DMS153 (cell line): ENCODE measurements at regions not wholly inside any gene's neighbourhood (a gene's known extent, or its start where the extent isn't known, plus 50 kb on each side); places are given as distances from the start of the nearest gene placed in this dataset.
"Not testable (repeated sequence)": the region's sequence is repeated elsewhere in the genome, so short reads cannot be mapped to it uniquely, and the experiment has no call there.

ENCODE experiments used
- DNase-seq: peaks from one replicate; lab custom pipeline; 2025; lab: John Stamatoyannopoulos, UW

DNA sequence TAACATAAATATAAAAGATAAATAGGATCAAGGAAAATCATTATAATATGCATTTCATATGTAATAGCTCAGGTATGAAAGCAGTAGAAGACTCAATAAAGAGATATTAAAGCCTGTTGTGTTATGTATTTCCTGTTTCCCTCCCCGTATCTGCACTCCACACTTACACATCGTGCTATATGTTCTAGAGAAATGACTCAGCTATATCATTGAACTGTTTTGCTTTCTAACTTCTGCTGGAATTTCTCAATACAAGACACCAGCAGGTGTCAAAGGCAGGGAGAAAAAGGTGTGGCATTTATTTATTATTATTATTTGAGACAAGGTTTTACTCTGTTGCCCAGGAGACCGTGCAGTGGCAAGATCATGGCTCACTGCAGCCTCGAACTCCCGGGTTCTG, 842.8 kb upstream of the CNTN5 start:
- DNase-seq, result no peak

DNA sequence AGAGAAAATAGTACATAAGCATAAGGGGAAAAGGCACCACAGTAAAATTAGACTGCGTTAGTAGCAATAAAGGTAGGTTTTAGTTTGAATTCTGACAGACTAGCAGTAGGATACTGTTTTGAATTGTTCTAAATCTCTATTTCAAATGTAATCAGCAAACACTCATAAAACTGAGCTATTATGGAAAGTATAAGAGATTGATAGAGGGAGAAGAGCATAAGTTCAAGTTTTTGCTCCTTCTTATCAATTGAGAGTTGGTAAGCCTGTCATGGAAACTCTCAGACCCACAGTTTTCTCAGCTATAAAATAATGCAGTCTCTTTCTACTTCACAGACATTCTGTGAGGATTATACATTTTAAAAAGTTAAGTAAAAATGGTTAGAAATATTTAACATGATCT, 840.2 kb upstream of the CNTN5 start:
- no peak for DNase-seq

DNA sequence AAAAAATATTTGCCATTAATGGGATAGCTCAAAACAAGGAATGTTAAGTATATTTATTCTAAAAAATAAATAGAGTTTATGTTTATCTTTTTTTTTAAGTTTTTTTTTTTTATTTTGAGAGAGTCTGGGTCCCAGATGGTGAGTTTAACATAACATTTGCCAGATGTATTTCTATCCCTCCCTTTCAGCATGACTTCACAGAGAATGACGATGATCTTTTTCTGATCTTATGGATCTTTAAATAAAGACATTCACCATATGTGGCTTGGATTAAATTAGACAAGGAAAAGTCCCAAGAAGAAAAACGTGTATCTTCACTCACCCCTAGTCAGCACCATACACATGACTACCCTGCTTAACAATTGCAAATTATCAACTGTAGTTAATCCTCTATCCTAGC, 839.8 kb upstream of the CNTN5 start:
- DNase-seq, result no peak

DNA sequence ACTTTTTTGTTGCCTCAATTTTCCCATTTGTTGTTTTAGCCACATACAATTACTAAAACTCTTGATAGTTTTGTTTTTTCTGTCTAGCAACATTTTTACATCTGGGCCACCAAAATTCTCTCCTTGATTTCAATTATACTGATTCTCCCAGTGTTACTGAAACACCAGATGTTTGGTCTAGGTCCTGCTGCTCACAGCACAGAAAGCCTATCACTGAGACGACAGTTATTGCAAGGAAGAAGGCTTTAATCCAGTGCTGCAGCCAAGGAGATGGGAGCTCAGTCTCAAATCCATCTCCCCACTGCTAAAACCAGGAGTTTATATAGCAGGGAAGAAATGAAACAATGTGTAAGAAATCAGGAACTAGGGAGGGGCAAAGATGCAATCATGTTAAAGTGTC, 837.7 kb upstream of the CNTN5 start:
- no peak for DNase-seq

DNA sequence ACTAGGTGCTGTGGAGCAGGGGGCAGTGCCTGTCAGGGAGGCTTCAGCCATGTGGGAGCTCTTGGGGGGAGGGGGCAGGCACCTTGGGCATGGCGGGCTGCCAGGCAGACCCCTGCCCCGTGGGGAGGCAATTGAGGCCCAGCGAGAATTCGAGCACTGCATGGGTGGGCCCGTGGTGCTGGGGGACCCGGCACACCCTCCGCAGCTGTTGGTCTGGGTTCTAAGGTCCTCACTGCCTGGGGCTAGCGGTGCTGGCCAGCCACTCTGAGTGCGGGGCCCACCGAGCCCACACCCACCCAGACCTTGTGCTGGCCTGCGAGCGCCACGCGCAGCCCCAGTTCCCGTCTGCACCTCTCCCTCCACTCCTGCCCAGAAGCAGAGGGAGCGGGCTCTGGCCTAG, 835.5 kb upstream of the CNTN5 start:
- DNase-seq, result no peak

DNA sequence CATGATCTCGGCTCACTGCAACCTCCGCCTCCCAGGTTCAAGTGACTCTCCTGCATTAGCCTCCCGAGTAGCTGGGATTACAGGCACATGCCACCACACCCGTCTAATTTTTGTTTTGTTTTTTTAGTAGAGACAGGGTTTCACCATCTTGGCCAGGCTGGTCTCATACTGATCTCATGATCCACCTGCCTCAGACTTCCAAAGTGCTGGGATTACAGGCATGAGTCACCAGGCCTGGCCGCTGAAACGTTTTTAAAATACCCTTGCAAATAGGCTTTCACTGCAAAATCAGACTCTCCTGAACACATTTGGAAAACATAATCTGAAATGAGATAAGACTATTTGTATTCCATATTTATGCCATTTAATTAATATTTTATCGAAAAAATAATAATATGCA, 826.1 kb upstream of the CNTN5 start:
- DNase-seq, result no peak

DNA sequence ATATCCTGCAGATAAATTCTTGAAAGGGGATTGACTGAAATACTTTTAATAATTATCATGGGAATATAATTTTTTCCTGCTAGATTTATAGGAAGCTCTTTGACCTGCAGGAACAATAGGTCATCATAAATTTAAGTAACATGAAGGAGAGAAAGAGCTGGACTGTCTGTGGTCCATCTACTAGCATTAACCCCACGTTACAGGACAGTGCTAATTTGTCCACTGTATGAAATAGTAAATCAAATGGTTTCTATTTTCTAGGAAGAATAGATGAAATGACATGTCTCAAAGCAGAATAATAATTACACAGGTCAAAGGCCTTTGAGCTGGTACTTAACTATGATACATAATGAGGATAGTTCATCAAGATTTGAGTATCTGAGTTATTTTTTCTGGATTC, 825.4 kb upstream of the CNTN5 start:
- DNase-seq, result no peak

DNA sequence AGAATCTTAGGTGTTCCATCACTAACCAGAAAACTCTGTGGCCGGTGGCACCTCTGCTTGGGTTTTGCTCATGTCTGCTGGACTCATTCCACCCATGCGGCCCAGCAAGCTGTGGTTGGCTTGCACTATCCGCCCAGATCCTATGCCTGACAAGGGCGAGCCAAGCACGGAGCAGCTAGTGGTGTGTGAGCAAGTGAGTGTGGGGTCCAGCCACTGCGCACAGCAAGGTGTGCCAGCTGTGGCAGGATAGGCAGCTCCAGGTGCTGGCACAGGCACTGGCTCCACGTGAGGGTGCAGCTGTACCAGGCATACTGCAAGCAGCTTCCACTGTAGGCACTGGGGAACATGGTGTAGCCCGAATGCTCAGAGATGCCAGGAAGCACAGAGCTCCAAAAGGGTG, 813.7 kb upstream of the CNTN5 start:
- no peak for DNase-seq

DNA sequence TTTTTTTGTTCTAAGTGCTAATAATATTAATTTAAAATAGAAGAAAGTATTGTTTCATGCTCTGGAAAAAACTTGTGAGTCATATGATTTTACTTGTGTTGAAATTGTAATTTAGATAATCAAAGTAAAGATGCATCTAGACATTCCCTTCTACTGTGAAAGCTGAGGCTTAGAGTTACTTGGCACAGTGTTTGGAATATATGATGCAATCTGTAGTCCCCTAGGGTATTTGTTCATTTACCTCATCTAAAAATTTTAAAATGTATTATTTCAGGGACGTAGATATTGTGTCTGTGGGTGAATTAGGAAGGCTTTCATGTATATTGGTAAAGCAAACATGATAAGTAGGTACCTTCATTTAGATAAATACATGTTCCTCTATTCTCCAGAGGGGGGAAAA, 793.5 kb upstream of the CNTN5 start:
- no peak for DNase-seq

DNA sequence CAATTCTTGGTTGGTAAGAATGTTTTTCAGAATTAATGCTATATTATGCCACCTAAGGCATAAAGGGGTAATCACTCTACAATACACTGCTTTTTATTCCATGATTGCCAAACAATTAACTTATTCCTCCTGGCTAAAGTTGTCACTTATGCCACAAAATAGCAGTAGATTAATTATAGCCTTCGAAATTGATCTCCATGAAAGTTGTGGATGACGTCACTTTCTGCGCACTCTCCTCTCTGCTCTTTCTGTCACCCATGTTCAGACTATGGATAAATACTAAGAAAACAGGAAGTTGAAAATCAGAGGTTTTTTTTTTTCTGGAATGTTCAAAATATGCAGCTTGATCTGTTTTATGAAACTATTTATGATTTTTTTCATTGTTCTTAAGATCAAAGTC, 790.1 kb upstream of the CNTN5 start:
- no peak for DNase-seq

DNA sequence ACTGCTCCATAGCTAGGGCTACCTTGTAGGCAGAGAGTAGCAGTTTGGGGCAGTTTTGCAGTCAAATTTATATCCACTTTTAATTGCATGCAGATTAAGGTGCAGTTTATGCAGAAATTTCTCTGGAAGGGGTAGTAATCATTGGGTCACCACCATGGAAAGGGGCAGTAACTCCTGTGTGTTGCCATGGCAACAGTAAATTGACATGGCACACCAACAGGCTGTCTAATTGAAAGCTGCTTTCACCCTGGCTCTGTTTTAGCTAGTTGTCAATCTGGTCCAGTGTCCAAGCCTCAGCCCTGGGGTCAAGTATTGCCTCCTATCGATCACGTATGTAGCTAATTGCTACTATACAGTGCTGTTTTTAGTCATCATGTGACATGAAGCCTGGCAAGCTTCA, 786.1 kb upstream of the CNTN5 start:
- DNase-seq, result no peak

DNA sequence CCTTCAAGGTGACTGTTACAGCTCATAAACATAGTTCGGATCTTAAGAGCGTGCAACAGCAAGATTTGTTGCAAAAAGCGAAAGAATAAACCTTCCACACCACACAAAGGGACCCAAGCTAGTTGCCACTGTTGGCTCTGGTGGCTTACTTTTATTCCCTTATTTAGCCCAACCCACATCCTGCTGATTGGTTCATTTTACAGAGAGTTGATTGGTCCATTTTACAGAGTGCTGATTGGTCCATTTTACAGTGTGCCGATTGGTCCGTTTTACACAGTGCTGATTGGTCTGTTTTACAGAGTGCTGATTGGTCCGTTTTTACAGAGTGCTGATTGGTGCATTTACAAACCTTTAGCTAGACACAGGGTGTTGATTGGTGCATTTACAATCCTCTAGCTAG, 776.9 kb upstream of the CNTN5 start:
- DNase-seq, result no peak

DNA sequence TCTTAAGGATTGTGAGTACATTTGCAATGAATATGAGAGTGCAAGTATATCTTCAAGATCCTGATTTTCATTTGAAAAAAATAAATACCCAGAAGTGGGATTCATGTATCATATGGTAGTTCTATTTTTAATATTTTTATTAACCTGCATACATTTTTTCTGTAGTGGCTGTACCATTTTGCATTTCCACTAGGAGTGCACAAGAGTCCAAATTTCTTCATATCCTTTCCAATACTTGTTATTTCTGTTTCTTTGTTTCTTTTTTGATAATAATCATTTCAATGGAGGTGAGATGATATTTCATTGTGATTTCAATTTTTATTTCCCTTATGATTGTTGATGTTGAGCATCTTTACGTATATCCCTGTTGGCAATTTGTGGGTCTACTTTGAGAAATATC, 759.8 kb upstream of the CNTN5 start:
- no peak for DNase-seq

DNA sequence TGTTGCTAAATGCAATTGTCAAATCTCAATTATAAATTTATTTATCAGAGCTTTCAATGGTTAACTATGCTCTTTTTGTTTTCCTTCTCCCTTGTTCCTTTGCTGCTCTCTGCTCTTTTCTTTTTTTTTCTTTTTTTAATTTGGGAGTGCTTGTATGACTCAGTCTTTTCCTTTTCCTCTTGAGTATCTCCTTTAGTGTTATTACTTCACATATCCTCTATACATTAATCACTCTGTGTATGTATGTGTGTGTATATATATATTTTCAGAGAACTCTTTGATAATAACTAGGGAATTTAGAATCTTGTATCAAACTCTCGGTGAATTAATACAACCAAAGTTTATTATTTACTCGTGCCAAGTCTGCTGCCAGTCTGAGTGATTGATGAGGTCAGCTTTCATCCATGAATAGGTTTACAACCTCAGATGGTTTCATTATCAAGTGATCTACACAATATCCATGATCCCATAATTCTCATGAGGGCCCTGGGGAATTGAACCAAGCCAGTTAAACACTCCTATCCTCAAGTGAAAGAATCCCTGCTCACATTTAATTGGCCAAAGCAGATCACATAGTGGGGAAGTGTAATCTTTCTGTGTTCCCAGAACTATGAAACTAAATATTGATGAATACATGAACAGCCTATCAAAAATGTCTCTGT, 743.4 kb upstream of the CNTN5 start:
- DNase-seq, result peak; percentile 34

DNA sequence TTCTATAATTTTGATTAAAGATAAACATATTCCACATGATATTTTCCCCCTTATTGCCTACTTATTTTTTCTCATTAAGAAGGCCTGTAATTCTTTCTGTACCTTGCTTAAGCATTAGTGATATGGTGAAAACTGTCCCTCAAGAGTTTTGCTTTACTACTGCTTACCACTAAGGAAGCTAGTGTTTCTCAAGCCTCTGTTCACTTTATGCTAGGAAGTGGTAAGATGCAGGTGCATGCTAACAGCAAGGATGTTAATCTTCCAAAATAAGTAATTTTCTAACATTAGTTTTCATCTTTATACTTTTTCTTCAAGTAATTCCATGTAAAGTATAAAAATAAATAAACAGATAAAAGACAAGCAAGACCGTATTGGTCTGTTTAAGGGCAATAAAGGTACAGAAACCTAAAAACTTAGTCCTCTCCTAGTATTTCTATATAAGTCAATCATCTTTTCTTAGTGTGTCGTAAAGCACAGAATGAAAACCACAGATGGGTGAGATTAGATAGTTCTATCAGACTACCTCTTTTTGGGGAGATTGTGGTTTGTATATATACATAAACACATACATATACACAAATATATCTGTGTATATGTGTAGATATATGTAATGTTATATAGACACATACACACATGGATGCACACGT, 731.0 kb upstream of the CNTN5 start:
- no peak for DNase-seq

DNA sequence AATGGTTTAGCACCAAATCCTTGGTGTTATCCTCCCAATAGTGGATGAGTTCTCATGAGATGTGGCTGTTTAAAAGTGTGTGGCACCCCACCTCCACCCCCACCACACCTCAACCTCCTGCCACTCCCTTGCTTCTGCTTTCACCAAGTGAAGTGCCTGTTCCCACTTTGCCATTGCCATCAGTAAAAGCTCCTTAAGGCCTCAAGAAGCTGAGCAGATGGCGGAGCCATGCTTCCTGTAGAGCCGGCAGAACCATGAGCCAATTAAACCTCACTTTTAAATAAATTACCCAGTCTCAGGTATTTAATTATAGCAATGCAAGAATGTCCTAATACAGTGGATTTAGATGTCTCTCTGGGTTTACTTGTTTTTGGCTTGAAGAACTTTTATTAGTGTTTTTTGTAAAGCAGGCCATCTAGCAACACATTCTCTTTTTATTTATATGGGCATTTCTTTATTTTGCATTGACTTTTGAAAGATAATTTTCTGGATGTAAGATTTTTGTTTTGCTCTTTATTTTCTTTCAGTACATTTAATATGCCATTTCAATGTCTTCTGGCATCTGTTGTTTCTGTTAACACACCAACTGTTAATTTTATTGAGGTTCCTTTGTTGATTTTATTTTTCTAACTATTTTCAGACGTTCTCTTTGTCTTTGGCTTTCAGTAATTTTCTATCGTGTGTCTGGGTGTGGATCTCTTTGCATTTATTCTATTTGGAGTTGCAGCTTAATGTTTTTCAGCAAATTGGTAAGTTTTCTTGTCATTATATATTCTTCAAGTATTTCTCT, 724.5 kb upstream of the CNTN5 start:
- no peak for DNase-seq

DNA sequence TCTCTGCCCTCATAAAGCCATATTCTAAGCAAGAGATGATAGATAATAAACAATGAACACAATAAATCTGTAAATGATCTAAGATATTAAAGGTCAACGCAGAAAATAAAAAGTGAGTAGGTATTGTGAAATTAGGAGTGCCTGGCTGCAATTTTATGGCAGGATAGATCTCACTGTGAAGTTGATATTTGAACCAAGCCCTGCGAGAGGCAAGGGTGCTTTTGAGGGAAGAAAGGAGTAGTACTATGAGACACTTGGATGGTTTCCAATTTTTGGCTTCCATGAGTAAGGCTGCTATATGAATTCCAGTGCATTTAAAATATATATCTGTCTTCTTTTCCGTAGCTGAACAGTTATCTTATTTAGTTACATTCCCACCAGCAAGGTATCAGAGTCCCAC, 720.0 kb upstream of the CNTN5 start:
- DNase-seq, result no peak

DNA sequence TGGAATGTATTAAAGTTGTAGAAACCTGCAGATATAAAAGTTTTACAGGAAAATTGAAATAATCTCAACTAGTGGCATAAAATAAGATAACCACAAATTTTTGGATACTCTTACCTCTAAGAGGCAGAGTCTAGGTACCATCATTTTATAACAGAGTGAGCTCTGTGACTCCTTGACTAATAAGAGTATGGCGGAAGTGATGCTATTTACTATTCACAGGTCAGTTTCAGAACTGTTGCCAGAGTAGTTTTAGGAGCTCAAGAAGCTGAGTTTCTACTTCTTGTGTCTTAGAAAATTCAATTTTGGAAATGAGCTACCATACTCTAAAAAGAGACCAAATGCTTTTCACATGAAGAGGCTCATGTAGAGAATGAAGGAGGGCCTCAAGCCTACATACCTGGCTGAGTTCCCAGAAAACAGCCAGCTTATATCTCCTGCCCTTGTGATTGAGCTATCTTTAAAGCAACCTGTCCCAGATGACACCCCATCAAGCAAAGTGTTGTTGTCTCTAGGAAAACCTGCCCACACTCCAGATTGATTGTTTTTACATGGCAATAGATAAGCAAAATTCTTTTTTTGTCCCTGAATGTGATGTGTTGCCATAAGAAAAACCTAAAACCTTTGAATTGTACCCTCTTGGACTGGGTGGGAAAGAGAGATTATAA, 712.8 kb upstream of the CNTN5 start:
- DNase-seq, result no peak

DNA sequence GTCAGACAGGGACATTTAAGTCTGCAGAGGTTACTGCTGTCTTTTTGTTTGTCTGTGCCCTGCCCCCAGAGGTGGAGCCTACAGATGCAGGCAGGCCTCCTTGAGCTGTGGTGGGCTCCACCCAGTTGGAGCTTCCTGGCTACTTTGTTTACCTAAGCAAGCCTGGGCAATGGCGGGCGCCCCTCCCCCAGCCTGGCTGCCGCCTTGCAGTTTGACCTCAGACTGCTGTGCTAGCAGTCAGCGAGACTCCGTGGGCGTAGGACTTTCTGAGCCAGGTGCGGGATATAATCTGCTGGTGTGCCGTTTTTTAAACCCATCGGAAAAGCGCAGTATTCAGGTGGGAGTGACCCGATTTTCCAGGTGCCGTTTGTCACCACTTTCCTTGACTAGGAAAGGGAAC, 690.4 kb upstream of the CNTN5 start:
- DNase-seq, result not testable (repeated sequence)

DNA sequence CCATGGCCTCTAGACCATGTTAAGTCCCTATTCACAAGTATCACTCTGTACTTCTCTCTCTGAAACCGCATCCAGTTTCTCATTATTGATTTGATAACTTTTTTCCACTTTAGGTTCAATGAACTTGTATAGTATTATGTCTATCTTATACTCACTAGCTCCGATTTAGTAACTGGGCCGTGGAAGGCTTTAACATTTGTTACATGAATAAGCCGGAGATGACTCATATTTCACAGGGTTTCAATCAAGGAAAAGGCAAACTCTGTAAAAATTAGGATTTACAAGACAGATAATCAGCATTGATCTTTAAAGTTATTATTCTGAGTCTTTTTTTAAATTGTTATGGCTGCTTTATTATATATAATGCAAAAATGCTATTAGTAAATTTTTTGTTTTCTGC, 662.2 kb upstream of the CNTN5 start:
- DNase-seq, result no peak

DNA sequence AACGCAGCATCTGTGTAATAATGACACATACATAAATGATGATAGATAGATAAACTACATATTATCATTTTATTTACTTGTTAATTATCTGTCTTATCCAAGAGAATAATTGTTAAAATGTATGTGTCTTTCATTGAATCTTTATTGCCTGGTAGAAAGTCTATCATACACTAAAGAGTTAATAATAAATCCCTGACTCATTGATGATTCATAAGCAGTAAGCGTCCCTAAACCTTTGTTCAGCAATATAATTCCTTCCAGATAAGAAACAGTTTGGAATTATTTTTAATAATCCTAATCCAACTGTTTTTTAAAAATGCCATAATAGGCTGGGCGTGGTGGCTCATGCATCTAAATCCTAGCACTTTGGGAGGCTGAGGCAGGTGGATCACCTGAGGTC, 655.6 kb upstream of the CNTN5 start:
- no peak for DNase-seq

DNA sequence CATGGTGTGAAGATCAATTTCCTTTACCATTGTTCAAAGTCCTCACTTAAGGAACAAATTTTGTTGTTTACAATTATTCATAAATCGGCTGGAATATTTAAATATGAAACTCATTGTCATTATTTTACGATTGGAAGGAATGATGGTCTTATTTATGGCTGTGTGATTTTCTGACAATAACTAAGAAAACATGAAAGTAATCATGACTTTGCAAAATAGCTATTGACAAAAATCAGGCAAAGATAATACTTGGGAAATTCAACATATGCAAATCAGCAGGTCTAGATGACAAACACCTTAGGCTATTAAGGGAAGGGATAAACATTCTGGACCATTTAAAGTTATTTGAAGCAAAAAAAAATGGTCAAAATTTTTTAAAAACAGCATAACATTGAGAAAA, 654.8 kb upstream of the CNTN5 start:
- DNase-seq, result no peak

DNA sequence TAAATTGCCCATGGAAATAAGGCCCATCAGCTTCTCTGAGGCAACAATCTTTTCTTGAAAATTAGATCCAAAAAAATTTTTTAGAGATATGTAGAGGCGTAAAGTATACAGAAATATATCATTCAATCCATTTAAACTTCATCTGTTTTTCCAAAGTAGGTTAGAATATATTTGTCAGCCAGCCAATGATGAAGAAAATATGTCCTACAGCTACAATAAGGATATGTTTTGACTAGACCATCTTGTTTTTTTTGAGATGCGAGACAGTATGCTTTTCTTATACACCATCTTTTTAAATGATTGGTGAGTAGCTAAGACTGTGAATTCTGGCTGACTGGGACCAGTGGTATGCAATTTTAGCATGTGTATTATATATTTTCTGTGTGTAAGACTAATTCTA, 630.4 kb upstream of the CNTN5 start:
- DNase-seq, result no peak
